NCI-H1930 (cell line): ENCODE measurements at regions not wholly inside any gene's neighbourhood (a gene's known extent, or its start where the extent isn't known, plus 50 kb on each side); places are given as distances from the start of the nearest gene placed in this dataset.
"Not testable (repeated sequence)": the region's sequence is repeated elsewhere in the genome, so short reads cannot be mapped to it uniquely, and the experiment has no call there.

ENCODE experiments used
- DNase-seq, 2 experiments: peaks; one replicate each; lab custom pipeline; 2025; lab: John Stamatoyannopoulos, UW

GRCh38 chr21:36591326-36591970 lies 107.5 kb upstream of the SIM2 start:
- no peak for DNase-seq

GRCh38 chr21:36596174-36596573 lies 102.7 kb upstream of the SIM2 start:
- DNase-seq, result no peak

GRCh38 chr21:36601362-36601761 lies 97.6 kb upstream of the SIM2 start:
- no peak for DNase-seq

GRCh38 chr21:36602735-36603134 lies 96.2 kb upstream of the SIM2 start:
- no peak for DNase-seq

- no peak for DNase-seq
Measured at GRCh38 chr21:36603221-36603620, 95.7 kb upstream of the SIM2 start.

- DNase-seq, result no peak
Measured at GRCh38 chr21:36605426-36605825, 93.5 kb upstream of the SIM2 start.

GRCh38 chr21:36606287-36606982 lies 92.5 kb upstream of the SIM2 start:
- no peak for DNase-seq

GRCh38 chr21:36606983-36607325 lies 92.0 kb upstream of the SIM2 start:
- no peak for DNase-seq

- DNase-seq, result no peak
Measured at GRCh38 chr21:36608041-36608896, 90.6 kb upstream of the SIM2 start.

GRCh38 chr21:36608897-36609225 lies 90.1 kb upstream of the SIM2 start:
- no peak for DNase-seq

GRCh38 chr21:36609654-36610053 lies 89.3 kb upstream of the SIM2 start:
- DNase-seq, result no peak

GRCh38 chr21:36610201-36610600 lies 88.7 kb upstream of the SIM2 start:
- no peak for DNase-seq

GRCh38 chr21:36610935-36611334 lies 88.0 kb upstream of the SIM2 start:
- DNase-seq, result no peak

GRCh38 chr21:36611379-36611778 lies 87.5 kb upstream of the SIM2 start:
- DNase-seq, result no peak

- no peak for DNase-seq
Measured at GRCh38 chr21:36613059-36613458, 85.9 kb upstream of the SIM2 start.

- no peak for DNase-seq
Measured at GRCh38 chr21:36613554-36613953, 85.4 kb upstream of the SIM2 start.

- peak in 1 of 2 experiments; percentile 6 for DNase-seq
Measured at GRCh38 chr21:36615274-36615964, 83.5 kb upstream of the SIM2 start.

- not testable (repeated sequence) for DNase-seq
Measured at GRCh38 chr21:36616773-36617172, 82.1 kb upstream of the SIM2 start.

GRCh38 chr21:36621794-36622193 lies 77.1 kb upstream of the SIM2 start:
- DNase-seq, result not testable (repeated sequence)

- DNase-seq, result no peak
Measured at GRCh38 chr21:36624105-36624504, 74.8 kb upstream of the SIM2 start.

- no peak for DNase-seq
Measured at GRCh38 chr21:36626791-36627190, 72.1 kb upstream of the SIM2 start.

GRCh38 chr21:36627242-36627641 lies 71.7 kb upstream of the SIM2 start:
- no peak for DNase-seq

- DNase-seq, result no peak
Measured at GRCh38 chr21:36628106-36628505, 70.8 kb upstream of the SIM2 start.
